ENCODE measurements at regions not wholly inside any gene's neighbourhood (a gene's known extent, or its start where the extent isn't known, plus 50 kb on each side); places are given as distances from the start of the nearest gene placed in this dataset.

- WGBS, 2 donors, result 75 to 82% methylated on average over 1 of the region's 1 CpG
- Histone ChIP-seq H3K9me3 (no peaks in the 10 kb centered on the region), H3K4me1 (no peaks in the 10 kb centered on the region), H3K27me3 (no peaks in the 10 kb centered on the region), H3K4me3 (no peak overlapping the region), H3K27ac (no peak overlapping the region), H3K36me3 (no peaks in the 10 kb centered on the region)
- no peak for TF ChIP-seq CTCF (IDR thresholded peaks at IDR 0.05)
- no peak for TF ChIP-seq POLR2A (IDR thresholded peaks at IDR 0.05)
- intact Hi-C loops (cut with DNase I), result no loop called here
- no peak for DNase-seq
These were observed 699.4 kb downstream of the ZPLD1 start for GRCh38 chr3:103134023-103134724.

GRCh38 chr3:103136621-103137020, 701.8 kb downstream of the ZPLD1 start:
- TF ChIP-seq CTCF (IDR thresholded peaks at IDR 0.05) (no peak), POLR2A (IDR thresholded peaks at IDR 0.05) (no peak)
- DNase-seq, result no peak
- intact Hi-C loops (cut with DNase I), result no loop called here
- Histone ChIP-seq H3K36me3 (no peaks in the 10 kb centered on the region), H3K27me3 (no peaks in the 10 kb centered on the region), H3K27ac (no peak overlapping the region), H3K4me3 (no peak overlapping the region), H3K9me3 (no peaks in the 10 kb centered on the region), H3K4me1 (no peaks in the 10 kb centered on the region)

- H3K27me3 ChIP-seq, result no peaks in the 10 kb centered on the region
- H3K4me1 ChIP-seq, result no peaks in the 10 kb centered on the region
- H3K4me3 ChIP-seq, result no peak overlapping the region
- H3K27ac ChIP-seq, result no peak overlapping the region
- no peak for DNase-seq
- TF ChIP-seq CTCF (IDR thresholded peaks at IDR 0.05) (no peak), POLR2A (IDR thresholded peaks at IDR 0.05) (no peak)
- H3K9me3 ChIP-seq, result no peaks in the 10 kb centered on the region
- intact Hi-C loops (cut with DNase I), result no loop called here
- no peaks in the 10 kb centered on the region for H3K36me3 ChIP-seq
These were observed 703.0 kb downstream of the ZPLD1 start for GRCh38 chr3:103137830-103138229.

- WGBS, 2 donors, result 57% methylated on average over 1 of the region's 1 CpG
- TF ChIP-seq POLR2A (IDR thresholded peaks at IDR 0.05), result no peak
- TF ChIP-seq CTCF (IDR thresholded peaks at IDR 0.05), result no peak
- H3K36me3 ChIP-seq, result no peaks in the 10 kb centered on the region
- H3K9me3 ChIP-seq, result no peaks in the 10 kb centered on the region
- no peak for DNase-seq
- H3K4me1 ChIP-seq, result no peaks in the 10 kb centered on the region
- H3K27me3 ChIP-seq, result no peaks in the 10 kb centered on the region
- no peak overlapping the region for H3K27ac ChIP-seq
- no peak overlapping the region for H3K4me3 ChIP-seq
- intact Hi-C loops (cut with DNase I), result no loop called here
These were observed 723.4 kb downstream of the ZPLD1 start for GRCh38 chr3:103158183-103158582.

- 87 to 88% methylated on average over 11 to 12 of the region's 13 CpGs for WGBS, 2 donors
These were observed 732.1 kb downstream of the ZPLD1 start for GRCh38 chr3:103166890-103167289.

More at GRCh38 chr3:103166890-103167289, 732.1 kb downstream of the ZPLD1 start:
- H3K36me3 ChIP-seq, result no peaks in the 10 kb centered on the region
- TF ChIP-seq POLR2A (IDR thresholded peaks at IDR 0.05) (no peak), CTCF (IDR thresholded peaks at IDR 0.05) (no peak)
- H3K27me3 ChIP-seq, result no peaks in the 10 kb centered on the region
- peaks cover 0 to 3% (median 0%) of the 10 kb centered on the region in 3 donors for H3K9me3 ChIP-seq
- H3K4me1 ChIP-seq, result no peaks in the 10 kb centered on the region
- no peak overlapping the region for H3K27ac ChIP-seq
- no peak overlapping the region for H3K4me3 ChIP-seq
- intact Hi-C loops (cut with DNase I), result no loop called here
- no peak for DNase-seq
